ENCODE measurements at regions not wholly inside any gene's neighbourhood (a gene's known extent, or its start where the extent isn't known, plus 50 kb on each side); places are given as distances from the start of the nearest gene placed in this dataset.
"Not testable (repeated sequence)": the region's sequence is repeated elsewhere in the genome, so short reads cannot be mapped to it uniquely, and the experiment has no call there.

DNA sequence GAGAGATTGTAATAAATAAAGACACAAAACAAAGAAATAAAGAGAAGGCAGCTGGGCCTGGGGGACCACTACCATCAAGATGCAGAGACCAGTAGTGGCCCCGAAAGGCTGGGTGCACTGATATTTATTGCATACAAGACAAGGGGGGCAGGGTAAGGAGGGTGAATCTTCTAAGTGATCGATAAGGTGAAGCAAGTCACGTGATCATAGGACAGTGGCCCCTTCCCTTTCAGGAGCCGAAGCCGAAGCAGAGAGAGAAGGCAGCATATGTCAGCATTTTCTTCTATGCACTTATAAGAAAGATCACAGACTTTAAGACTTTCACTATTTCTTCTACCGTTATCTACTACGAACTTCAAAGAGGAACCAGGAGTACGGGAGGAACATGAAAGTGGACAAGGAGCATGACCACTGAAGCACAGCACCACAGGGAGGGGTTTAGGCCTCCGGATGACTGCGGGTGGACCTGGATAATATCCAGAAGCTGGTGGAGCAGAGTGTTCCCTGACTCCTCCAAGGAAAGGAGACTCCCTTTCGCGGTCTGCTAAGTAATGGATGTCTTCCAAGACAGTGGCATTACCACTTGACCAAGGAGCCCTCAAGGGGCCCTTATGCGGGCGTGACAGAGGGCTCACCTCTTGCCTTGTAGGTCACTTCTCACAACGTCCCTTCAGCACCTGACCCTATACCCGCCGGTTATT is 126.4 kb downstream of the RBM46 start:
- DNase-seq (ENCODE audit: low spot score) = not testable (repeated sequence)

DNA sequence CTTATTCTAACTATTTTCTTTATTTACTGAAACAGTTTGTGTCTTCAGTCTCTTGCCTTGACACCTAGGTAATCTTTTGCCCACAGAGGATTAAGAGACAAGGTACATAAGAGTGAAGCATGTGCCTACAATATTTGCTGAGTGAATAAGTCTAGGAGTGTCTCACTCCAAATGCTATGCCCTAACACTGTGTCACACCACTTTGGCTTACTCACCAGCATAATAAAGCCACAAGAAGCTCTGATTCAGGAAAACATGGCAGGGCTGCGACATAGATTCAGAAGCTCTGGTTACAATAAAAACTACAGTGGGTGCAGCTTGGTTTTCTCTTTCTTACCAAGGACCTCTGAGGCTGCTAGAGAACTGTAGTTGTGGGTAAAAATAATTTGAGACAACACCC is 127.1 kb downstream of the RBM46 start:
- no peak for DNase-seq (ENCODE audit: low spot score)

- DNase-seq (ENCODE audit: low spot score) = no peak
These were observed 130.0 kb downstream of the RBM46 start for GRCh38 chr4:154911097-154911496.

GRCh38 chr4:154911608-154912098 is 130.6 kb downstream of the RBM46 start:
- DNase-seq (ENCODE audit: low spot score) = no peak

DNA sequence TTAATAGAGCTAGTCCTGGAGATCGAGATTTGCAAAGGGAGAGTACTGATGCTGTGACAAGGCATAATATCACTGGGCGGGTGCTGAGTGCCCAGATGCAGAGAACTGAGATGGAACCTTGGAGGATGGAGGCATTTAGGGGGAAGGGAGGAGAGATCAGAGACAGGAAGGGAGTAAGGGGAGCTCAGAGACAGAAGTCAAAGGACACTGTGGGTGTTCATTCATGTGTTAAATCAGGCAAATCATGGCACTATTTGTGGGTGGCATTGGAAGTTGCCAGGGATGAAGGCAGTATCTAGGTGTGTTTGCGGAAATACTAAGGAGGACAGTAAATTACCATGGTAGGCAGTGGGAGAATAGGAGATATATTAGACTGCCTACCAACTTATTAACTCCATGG is 135.0 kb downstream of the RBM46 start:
- DNase-seq (ENCODE audit: low spot score) = no peak

- DNase-seq (ENCODE audit: low spot score) = no peak
These were observed 146.1 kb downstream of the RBM46 start for GRCh38 chr4:154927126-154927680.

GRCh38 chr4:154928640-154929257 is 147.7 kb downstream of the RBM46 start:
- peak; percentile 7 for DNase-seq (ENCODE audit: low spot score)

GRCh38 chr4:154936873-154937272 is 155.8 kb downstream of the RBM46 start:
- no peak for DNase-seq (ENCODE audit: low spot score)

DNA sequence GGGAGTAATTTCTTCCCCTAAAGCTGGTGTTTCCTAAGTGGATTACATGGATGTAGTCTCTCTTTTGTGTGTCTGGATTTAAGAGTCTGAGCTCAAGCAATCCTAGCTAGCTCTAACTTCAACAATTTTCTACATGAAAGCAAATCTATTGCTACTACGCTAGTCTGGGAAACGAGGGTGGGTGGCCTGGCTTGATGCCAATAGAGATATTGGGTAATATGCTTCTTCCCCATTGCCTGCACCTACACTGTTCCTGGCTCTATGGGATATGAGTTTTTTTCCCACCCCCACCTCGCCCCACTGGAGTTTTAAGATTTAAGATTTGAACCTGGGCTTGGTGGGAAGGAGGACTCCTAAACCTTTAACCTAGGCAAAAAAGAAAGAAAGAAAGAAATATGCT is 158.8 kb downstream of the RBM46 start:
- no peak for DNase-seq (ENCODE audit: low spot score)

- DNase-seq (ENCODE audit: low spot score) = no peak
These were observed 161.1 kb downstream of the RBM46 start for GRCh38 chr4:154942176-154942575.

- DNase-seq (ENCODE audit: low spot score) = no peak
These were observed 163.9 kb downstream of the RBM46 start for GRCh38 chr4:154944996-154945395.

DNA sequence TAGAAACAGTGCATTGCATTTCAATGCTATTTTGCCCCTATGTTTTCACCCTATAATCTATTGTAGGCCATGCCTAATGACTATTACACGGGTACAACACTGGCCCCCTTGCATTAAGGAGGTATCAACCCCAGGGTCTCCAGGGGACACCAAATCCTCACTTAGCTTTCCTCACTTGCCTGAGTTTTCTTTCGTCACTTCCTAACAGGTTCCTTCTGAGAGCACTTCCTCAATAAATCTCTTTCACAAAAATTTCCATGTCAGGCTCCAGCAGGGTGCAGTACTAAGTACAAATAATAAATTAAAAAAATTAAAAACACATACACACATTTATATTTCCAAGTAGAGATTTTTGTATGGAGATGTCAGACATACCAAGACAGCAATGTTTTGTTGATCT is 165.0 kb downstream of the RBM46 start:
- DNase-seq (ENCODE audit: low spot score) = no peak

DNA sequence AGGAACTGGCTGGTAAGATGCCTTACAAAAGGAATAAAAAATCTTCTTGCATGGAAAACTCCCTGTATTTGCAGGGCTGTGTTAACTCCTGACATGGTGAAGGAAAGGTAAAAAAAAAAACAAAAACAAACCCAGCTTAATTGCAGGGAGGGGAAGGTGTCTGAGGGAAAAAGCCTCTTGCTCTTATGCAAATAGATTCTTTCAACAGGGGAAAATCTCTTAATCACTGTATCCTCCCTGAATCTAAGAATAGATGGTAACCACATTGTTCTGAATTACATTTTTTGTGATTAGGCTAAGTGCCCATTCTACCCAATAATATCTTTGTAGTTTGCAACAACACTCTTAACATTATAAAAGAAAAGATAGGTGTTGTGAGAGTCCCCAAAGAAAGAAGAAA is 172.6 kb downstream of the RBM46 start:
- DNase-seq (ENCODE audit: low spot score) = no peak

DNA sequence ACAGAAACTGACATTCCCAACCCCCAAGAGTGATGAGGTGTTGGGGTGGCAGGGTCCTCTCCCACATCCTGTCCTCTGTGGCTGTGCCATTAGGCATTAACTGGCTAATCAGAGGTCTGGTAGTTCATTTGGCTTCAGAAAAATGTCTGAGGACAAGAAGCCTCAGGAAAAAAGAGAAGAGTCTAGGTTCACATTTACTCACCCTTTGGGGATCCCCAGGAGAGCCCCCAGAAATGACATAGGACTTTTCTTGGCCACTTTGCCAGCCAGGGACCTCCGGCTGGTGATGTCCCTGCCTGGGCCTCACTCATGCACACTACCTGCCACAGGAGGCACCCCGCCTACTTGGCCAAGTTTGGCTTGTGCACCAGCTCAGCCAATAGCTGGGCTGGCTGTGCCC is 173.0 kb downstream of the RBM46 start:
- DNase-seq (ENCODE audit: low spot score) = no peak

- DNase-seq (ENCODE audit: low spot score) = no peak
These were observed 177.0 kb downstream of the RBM46 start for GRCh38 chr4:154958121-154958520.

GRCh38 chr4:154958621-154959358 is 177.7 kb downstream of the RBM46 start:
- no peak for DNase-seq (ENCODE audit: low spot score)

- DNase-seq (ENCODE audit: low spot score) = no peak
These were observed 178.7 kb downstream of the RBM46 start for GRCh38 chr4:154959756-154960155.

DNA sequence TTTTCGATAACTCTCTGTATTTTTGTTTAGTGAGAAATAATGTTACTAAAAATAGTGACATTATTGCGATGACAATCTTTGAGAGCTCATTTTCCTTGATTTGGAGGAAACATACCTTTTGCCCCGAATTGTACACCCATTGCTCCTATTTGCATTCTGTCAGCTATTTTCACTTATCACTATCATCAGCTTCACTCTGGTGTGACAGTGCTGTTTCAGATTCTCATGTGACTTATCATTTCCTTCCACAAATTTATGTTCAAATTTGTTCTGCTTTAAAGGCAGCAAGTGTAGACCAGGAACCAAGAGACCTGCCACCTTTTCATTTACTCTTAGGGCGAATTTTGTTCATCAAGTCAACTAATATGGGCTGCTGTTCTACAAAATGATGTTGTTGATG is 179.4 kb downstream of the RBM46 start:
- DNase-seq (ENCODE audit: low spot score) = no peak

- no peak for DNase-seq (ENCODE audit: low spot score)
These were observed 180.2 kb downstream of the RBM46 start for GRCh38 chr4:154961263-154961662.

DNA sequence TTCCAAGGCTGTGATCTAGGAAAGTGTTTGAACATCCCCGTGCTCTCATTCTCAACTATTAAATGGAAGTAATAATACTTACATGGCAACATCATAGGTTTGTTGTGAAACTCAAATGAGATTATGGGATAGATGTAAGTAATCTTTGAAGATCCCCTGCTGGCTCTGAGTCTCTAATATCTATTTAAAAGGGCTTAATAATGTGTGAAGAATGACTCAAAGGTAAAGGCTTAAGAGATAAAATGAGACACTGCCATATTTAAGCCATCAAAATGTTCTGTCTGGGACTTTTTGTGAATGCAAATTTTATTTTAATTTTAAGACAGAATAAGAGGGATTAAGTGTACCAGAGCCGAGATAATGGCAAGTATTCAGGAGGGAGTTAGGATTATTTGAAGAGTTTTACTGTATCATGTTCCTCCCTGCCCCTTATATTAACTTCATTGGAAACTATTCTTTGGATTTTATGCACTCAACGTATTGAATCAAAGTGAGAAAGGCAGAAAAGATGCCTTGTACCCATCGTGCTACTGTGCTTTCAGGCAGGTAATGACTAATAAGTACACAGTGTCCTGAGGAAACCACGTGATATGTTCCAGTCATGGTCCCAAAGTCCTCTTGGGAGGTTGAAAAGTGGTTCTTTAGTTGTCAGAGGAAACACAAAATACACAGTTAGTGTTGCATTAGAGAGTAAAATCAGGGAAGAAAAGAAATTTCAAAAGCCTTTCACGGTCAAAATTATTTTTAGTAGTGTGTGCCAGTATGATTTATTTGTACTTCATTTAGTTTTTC is 192.4 kb downstream of the RBM46 start:
- no peak for DNase-seq (ENCODE audit: low spot score)

DNA sequence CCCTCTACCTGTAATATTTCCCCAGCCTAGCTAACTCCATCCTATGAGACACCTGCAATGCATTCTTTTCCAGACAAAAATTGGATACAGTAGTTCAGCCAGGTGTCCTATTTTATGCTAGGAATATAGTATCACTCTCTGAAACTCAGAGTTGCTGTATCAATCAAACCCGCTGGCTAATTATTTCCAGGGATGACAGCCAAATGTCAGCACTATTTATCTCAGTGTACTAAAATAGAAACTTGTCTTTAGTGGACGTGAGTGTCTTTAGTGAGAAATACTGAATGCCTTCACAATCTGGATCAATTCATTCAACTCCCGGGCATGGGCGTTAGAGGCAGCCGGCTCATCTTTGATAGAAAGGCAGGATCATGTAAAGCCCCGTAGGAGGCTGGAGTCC is 196.2 kb downstream of the RBM46 start:
- no peak for DNase-seq (ENCODE audit: low spot score)
